ENCODE measurements at regions not wholly inside any gene's neighbourhood (a gene's known extent, or its start where the extent isn't known, plus 50 kb on each side); places are given as distances from the start of the nearest gene placed in this dataset.

GRCh38 chr5:26121338-26121737 lies 917.0 kb downstream of the CDH9 start:
- Mint-ChIP-seq H3K27me3 (ENCODE audit: unreplicated experiment) (no peaks in the 10 kb centered on the region), H3K4me1 (ENCODE audit: unreplicated experiment) (peaks cover 3% of the 10 kb centered on the region), H3K4me3 (ENCODE audit: unreplicated experiment) (no peak overlapping the region), H3K27ac (ENCODE audit: unreplicated experiment) (no peak overlapping the region), H3K9me3 (ENCODE audit: unreplicated experiment) (no peaks in the 10 kb centered on the region), H3K36me3 (ENCODE audit: low read depth, unreplicated experiment) (no peaks in the 10 kb centered on the region)
- no peak for TF ChIP-seq CTCF (IDR thresholded peaks at IDR 0.05; ENCODE audit: unreplicated experiment)
- peak; percentile 8 for DNase-seq (ENCODE audit: low spot score)

- TF ChIP-seq CTCF (IDR thresholded peaks at IDR 0.05; ENCODE audit: unreplicated experiment): no peak
- Mint-ChIP-seq H3K9me3 (ENCODE audit: unreplicated experiment) (no peaks in the 10 kb centered on the region), H3K4me1 (ENCODE audit: unreplicated experiment) (peaks cover 2% of the 10 kb centered on the region), H3K36me3 (ENCODE audit: low read depth, unreplicated experiment) (no peaks in the 10 kb centered on the region), H3K27me3 (ENCODE audit: unreplicated experiment) (no peaks in the 10 kb centered on the region), H3K27ac (ENCODE audit: unreplicated experiment) (no peak overlapping the region), H3K4me3 (ENCODE audit: unreplicated experiment) (no peak overlapping the region)
- DNase-seq (ENCODE audit: low spot score): no peak
These were observed 934.2 kb downstream of the CDH9 start for GRCh38 chr5:26104175-26104574.

- H3K27ac Mint-ChIP-seq (ENCODE audit: unreplicated experiment): no peak overlapping the region
- H3K36me3 Mint-ChIP-seq (ENCODE audit: low read depth, unreplicated experiment): no peaks in the 10 kb centered on the region
- no peaks in the 10 kb centered on the region for H3K9me3 Mint-ChIP-seq (ENCODE audit: unreplicated experiment)
- peaks cover 1% of the 10 kb centered on the region for H3K27me3 Mint-ChIP-seq (ENCODE audit: unreplicated experiment)
- no peaks in the 10 kb centered on the region for H3K4me1 Mint-ChIP-seq (ENCODE audit: unreplicated experiment)
- no peak overlapping the region for H3K4me3 Mint-ChIP-seq (ENCODE audit: unreplicated experiment)
- no peak for DNase-seq (ENCODE audit: low spot score)
- no peak for TF ChIP-seq CTCF (IDR thresholded peaks at IDR 0.05; ENCODE audit: unreplicated experiment)
These were observed 978.2 kb downstream of the CDH9 start for GRCh38 chr5:26060212-26060611.

DNA sequence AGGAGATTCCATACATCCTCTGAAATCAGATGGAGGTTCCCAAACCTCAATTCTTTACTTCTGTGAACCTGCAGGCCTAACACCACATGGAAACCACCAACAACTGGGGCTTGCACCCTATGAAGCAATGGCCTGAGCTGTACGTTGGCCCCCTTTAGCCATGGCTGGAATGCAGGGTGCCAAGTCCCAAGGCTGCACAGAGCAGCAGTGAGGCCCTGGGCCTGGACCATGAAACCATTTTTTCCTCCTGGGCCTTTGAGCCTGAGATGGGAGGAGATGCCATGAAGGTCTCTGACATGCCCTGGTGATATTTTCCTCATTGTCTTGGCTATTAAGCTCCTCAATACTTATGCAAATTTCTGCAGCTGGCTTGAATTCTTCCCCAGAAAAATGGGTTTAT lies 983.8 kb downstream of the CDH9 start:
- H3K36me3 Mint-ChIP-seq (ENCODE audit: low read depth, unreplicated experiment): no peaks in the 10 kb centered on the region
- no peak overlapping the region for H3K4me3 Mint-ChIP-seq (ENCODE audit: unreplicated experiment)
- no peak for DNase-seq (ENCODE audit: low spot score)
- no peaks in the 10 kb centered on the region for H3K9me3 Mint-ChIP-seq (ENCODE audit: unreplicated experiment)
- H3K4me1 Mint-ChIP-seq (ENCODE audit: unreplicated experiment): no peaks in the 10 kb centered on the region
- no peak overlapping the region for H3K27ac Mint-ChIP-seq (ENCODE audit: unreplicated experiment)
- no peaks in the 10 kb centered on the region for H3K27me3 Mint-ChIP-seq (ENCODE audit: unreplicated experiment)
- TF ChIP-seq CTCF (IDR thresholded peaks at IDR 0.05; ENCODE audit: unreplicated experiment): no peak

DNA sequence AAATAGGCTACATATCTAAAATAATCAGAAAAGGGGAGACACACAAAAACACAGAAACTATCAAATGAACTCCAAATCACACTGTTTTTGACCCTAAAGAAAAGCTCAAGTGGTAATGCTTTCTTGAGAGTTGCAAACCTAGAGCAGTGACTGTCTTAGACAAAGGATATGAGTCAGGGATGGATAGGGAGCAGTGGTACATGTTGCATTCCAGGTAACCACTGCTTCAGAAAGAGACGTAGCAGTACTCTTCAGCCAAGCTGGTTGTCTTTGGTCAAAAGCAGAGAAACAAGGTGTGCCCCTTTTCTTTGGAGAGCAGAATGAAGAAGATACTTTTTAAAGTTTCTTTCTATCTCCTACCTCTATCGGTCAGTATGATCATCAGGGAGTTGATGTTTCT lies 1003.6 kb downstream of the CDH9 start:
- Mint-ChIP-seq H3K27me3 (ENCODE audit: unreplicated experiment) (peaks cover 4% of the 10 kb centered on the region), H3K4me3 (ENCODE audit: unreplicated experiment) (no peak overlapping the region), H3K36me3 (ENCODE audit: low read depth, unreplicated experiment) (no peaks in the 10 kb centered on the region), H3K4me1 (ENCODE audit: unreplicated experiment) (no peaks in the 10 kb centered on the region), H3K9me3 (ENCODE audit: unreplicated experiment) (no peaks in the 10 kb centered on the region), H3K27ac (ENCODE audit: unreplicated experiment) (no peak overlapping the region)
- no peak for DNase-seq (ENCODE audit: low spot score)
- TF ChIP-seq CTCF (IDR thresholded peaks at IDR 0.05; ENCODE audit: unreplicated experiment): no peak

All from endothelial cell (in vitro differentiated cells).